Activated B cell treated with CpG ODN at 0.5 μM for 24 hours (primary cell): ENCODE measurements at regions not wholly inside any gene's neighbourhood (a gene's known extent, or its start where the extent isn't known, plus 50 kb on each side); places are given as distances from the start of the nearest gene placed in this dataset.

Source experiments
- ATAC-seq: fragments of 200-7000 bp; cut with Tn5 transposase; one replicate; pipeline ENCODE4 v1.10.0; 2021; ENCODE audit warnings: low read depth, mild to moderate bottlenecking, moderate library complexity
- CTCF ChIA-PET: fragments of 350-600 bp; sonication (Branson Sonifier 250); formaldehyde crosslinking; loops from one replicate; lab custom pipeline; 2021; ENCODE audit warnings: antibody characterized with exemption; lab: Charles Lee
- POLR2A ChIA-PET: fragments of 350-600 bp; sonication (Branson Sonifier 250); formaldehyde crosslinking; loops from one replicate; lab custom pipeline; 2021; ENCODE audit warnings: antibody characterized with exemption; lab: Charles Lee
- DNase-seq: peaks from one replicate; pipeline ENCODE4 v3.0.0; 2022
- H3K27ac Mint-ChIP-seq: one replicate; pipeline ENCODE4 v1.8.0; 2020; ENCODE audit warnings: mixed read lengths
- H3K27me3 Mint-ChIP-seq: one replicate; pipeline ENCODE4 v1.8.0; 2021; ENCODE audit warnings: mixed read lengths
- H3K36me3 Mint-ChIP-seq: one replicate; pipeline ENCODE4 v1.8.0; 2021; ENCODE audit warnings: low read depth, mixed read lengths
- H3K4me1 Mint-ChIP-seq: one replicate; pipeline ENCODE4 v1.8.0; 2021; ENCODE audit warnings: mixed read lengths
- H3K4me3 Mint-ChIP-seq: one replicate; pipeline ENCODE4 v1.8.0; 2020; ENCODE audit warnings: mild to moderate bottlenecking, mixed read lengths
- H3K9me3 Mint-ChIP-seq: one replicate; pipeline ENCODE4 v1.8.0; 2020; ENCODE audit warnings: mixed read lengths
- CTCF ChIP-seq: fragments of 200-600 bp; IDR thresholded peaks from one replicate; pipeline ENCODE4 v1.8.0; 2022; ENCODE audit warnings: antibody characterized with exemption, mild to moderate bottlenecking
- intact Hi-C: fragments of 100-400 bp; cut with micrococcal nuclease; formaldehyde crosslinking; loops from one replicate; pipeline ENCODE4 v1.15.1; 2024

GRCh38 chr4:188296331-188296730 lies 157.1 kb downstream of the TRIML1 start:
- H3K36me3 Mint-ChIP-seq: no peaks in the 10 kb centered on the region
- no peaks in the 10 kb centered on the region for H3K27me3 Mint-ChIP-seq
- POLR2A ChIA-PET: no interaction called here
- no peak for ATAC-seq
- DNase-seq: no peak
- no peaks in the 10 kb centered on the region for H3K4me1 Mint-ChIP-seq
- peaks cover 14% of the 10 kb centered on the region for H3K9me3 Mint-ChIP-seq
- intact Hi-C loops: no loop called here
- CTCF ChIA-PET: no interaction called here
- no peak for TF ChIP-seq CTCF
- no peak overlapping the region for H3K27ac Mint-ChIP-seq
- H3K4me3 Mint-ChIP-seq: no peak overlapping the region

- H3K27me3 Mint-ChIP-seq: no peaks in the 10 kb centered on the region
- CTCF ChIA-PET: no interaction called here
- ATAC-seq (no peak), DNase-seq (no peak)
- TF ChIP-seq CTCF: no peak
- no peaks in the 10 kb centered on the region for H3K36me3 Mint-ChIP-seq
- POLR2A ChIA-PET: no interaction called here
- no peaks in the 10 kb centered on the region for H3K4me1 Mint-ChIP-seq
- no peak overlapping the region for H3K4me3 Mint-ChIP-seq
- H3K9me3 Mint-ChIP-seq: peaks cover 17% of the 10 kb centered on the region
- H3K27ac Mint-ChIP-seq: no peak overlapping the region
- intact Hi-C loops: no loop called here
Observed at GRCh38 chr4:188297873-188298272, 158.6 kb downstream of the TRIML1 start.

DNA sequence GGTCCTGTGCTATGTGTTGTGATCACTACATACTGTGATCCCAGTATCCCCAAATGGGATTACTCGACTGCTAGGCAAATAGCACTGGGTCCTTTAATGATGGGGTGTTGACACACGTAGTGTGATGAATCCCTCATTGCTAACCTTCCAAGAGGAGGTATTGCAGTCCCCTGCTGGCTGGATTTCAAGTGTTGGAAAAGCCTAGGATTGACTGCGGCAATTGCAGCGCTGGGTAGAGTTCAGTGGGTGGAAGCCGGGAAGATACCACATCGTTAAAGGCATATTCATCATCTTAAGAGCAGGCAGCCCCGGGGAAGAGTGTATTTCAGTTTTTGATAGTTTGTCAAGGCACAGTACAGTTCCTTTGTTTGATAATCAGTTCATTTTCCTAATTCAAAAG lies 159.9 kb downstream of the TRIML1 start:
- Mint-ChIP-seq H3K27ac (no peak overlapping the region), H3K9me3 (peaks cover 17% of the 10 kb centered on the region), H3K36me3 (no peaks in the 10 kb centered on the region), H3K27me3 (no peaks in the 10 kb centered on the region), H3K4me1 (no peaks in the 10 kb centered on the region), H3K4me3 (no peak overlapping the region)
- DNase-seq: no peak
- intact Hi-C loops: no loop called here
- no peak for TF ChIP-seq CTCF
- ChIA-PET CTCF (no interaction called here), POLR2A (no interaction called here)
- ATAC-seq: no peak

GRCh38 chr4:188300385-188300784 lies 161.1 kb downstream of the TRIML1 start:
- ChIA-PET POLR2A (no interaction called here), CTCF (no interaction called here)
- DNase-seq: no peak
- no peak overlapping the region for H3K4me3 Mint-ChIP-seq
- H3K27ac Mint-ChIP-seq: no peak overlapping the region
- no peaks in the 10 kb centered on the region for H3K27me3 Mint-ChIP-seq
- ATAC-seq: no peak
- intact Hi-C loops: no loop called here
- no peak for TF ChIP-seq CTCF
- no peaks in the 10 kb centered on the region for H3K4me1 Mint-ChIP-seq
- H3K9me3 Mint-ChIP-seq: peaks cover 19% of the 10 kb centered on the region
- no peaks in the 10 kb centered on the region for H3K36me3 Mint-ChIP-seq

GRCh38 chr4:188305690-188306089 lies 166.4 kb downstream of the TRIML1 start:
- H3K4me3 Mint-ChIP-seq: no peak overlapping the region
- no peaks in the 10 kb centered on the region for H3K4me1 Mint-ChIP-seq
- intact Hi-C loops: no loop called here
- ChIA-PET CTCF (no interaction called here), POLR2A (no interaction called here)
- no peak for ATAC-seq
- peaks cover 12% of the 10 kb centered on the region for H3K9me3 Mint-ChIP-seq
- DNase-seq: no peak
- no peak overlapping the region for H3K27ac Mint-ChIP-seq
- no peaks in the 10 kb centered on the region for H3K36me3 Mint-ChIP-seq
- no peaks in the 10 kb centered on the region for H3K27me3 Mint-ChIP-seq
- TF ChIP-seq CTCF: no peak
